Smooth muscle cell of the brain vasculature (primary cell): ENCODE measurements at regions not wholly inside any gene's neighbourhood (a gene's known extent, or its start where the extent isn't known, plus 50 kb on each side); places are given as distances from the start of the nearest gene placed in this dataset.
"Not testable (repeated sequence)": the region's sequence is repeated elsewhere in the genome, so short reads cannot be mapped to it uniquely, and the experiment has no call there.

ENCODE experiments used
- DNase-seq: peaks from one replicate; pipeline ENCODE4 v3.0.0-alpha.2; 2012; ENCODE audit warnings: low read depth, low spot score

GRCh38 chr5:130724658-130725057, 440.4 kb downstream of the HINT1 start:
- no peak for DNase-seq

- DNase-seq, result peak; percentile 40
Observed at GRCh38 chr5:130720355-130720754, 444.7 kb downstream of the HINT1 start.

- no peak for DNase-seq
Observed at GRCh38 chr5:130715541-130715940, 449.5 kb downstream of the HINT1 start.

- no peak for DNase-seq
Observed at GRCh38 chr5:130714200-130714599, 450.9 kb downstream of the HINT1 start.

- no peak for DNase-seq
Observed at GRCh38 chr5:130712324-130712723, 452.7 kb downstream of the HINT1 start.

GRCh38 chr5:130710596-130710995, 454.5 kb downstream of the HINT1 start:
- DNase-seq, result peak; percentile 45

GRCh38 chr5:130708754-130709153, 456.3 kb downstream of the HINT1 start:
- DNase-seq, result no peak

- no peak for DNase-seq
Observed at GRCh38 chr5:130706696-130707095, 458.4 kb downstream of the HINT1 start.

- no peak for DNase-seq
Observed at GRCh38 chr5:130705368-130705767, 459.7 kb downstream of the HINT1 start.

GRCh38 chr5:130693509-130693908, 471.5 kb downstream of the HINT1 start:
- DNase-seq, result no peak

- peak; percentile 57 for DNase-seq
Observed at GRCh38 chr5:130692770-130693169, 472.3 kb downstream of the HINT1 start.

- no peak for DNase-seq
Observed at GRCh38 chr5:130689831-130690230, 475.2 kb downstream of the HINT1 start.

- no peak for DNase-seq
Observed at GRCh38 chr5:130687085-130687733, 477.8 kb downstream of the HINT1 start.

GRCh38 chr5:130678637-130679036, 486.4 kb downstream of the HINT1 start:
- DNase-seq, result no peak

- DNase-seq, result no peak
Observed at GRCh38 chr5:130666462-130666861, 498.6 kb downstream of the HINT1 start.

- DNase-seq, result peak; percentile 17
Observed at GRCh38 chr5:130652176-130652575, 512.9 kb downstream of the HINT1 start.

GRCh38 chr5:130651440-130651839, 513.6 kb downstream of the HINT1 start:
- DNase-seq, result no peak

- DNase-seq, result no peak
Observed at GRCh38 chr5:130643321-130643720, 521.7 kb downstream of the HINT1 start.

GRCh38 chr5:130642461-130642860, 522.6 kb downstream of the HINT1 start:
- DNase-seq, result no peak

GRCh38 chr5:130627145-130627544, 537.9 kb downstream of the HINT1 start:
- no peak for DNase-seq

- no peak for DNase-seq
Observed at GRCh38 chr5:130624805-130625204, 540.3 kb downstream of the HINT1 start.

GRCh38 chr5:130616161-130616560, 548.9 kb downstream of the HINT1 start:
- no peak for DNase-seq

- DNase-seq, result no peak
Observed at GRCh38 chr5:130605234-130605633, 559.8 kb downstream of the HINT1 start.

GRCh38 chr5:130596647-130597046, 568.4 kb downstream of the HINT1 start:
- DNase-seq, result not testable (repeated sequence)
